ENCODE measurements at regions not wholly inside any gene's neighbourhood (a gene's known extent, or its start where the extent isn't known, plus 50 kb on each side); places are given as distances from the start of the nearest gene placed in this dataset.

DNA sequence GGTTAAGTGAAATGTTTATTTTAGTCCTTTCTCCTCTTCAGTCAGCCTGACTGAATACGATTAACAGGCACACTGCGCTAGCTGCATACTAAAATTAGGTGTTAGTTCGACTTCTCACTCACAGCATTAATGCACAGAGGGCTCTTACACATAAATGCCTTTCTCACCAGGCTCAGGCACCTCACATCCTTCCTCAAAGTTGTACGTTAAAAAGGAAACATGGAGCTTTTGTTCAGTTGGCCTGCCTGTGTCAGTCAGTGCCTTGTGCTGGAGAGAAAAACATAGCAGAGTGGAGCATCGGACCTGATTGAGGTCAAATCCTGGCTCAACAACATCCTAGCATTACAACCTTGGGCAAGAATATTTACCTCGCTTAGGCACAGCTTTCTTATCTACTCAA is 236.0 kb upstream of the ZNF462 start:
- Histone ChIP-seq H3K9ac (ENCODE audit: low read length) (no peak overlapping the region), H3K4me3 (ENCODE audit: low read length) (no peak overlapping the region), H3K9me3 (ENCODE audit: low read length) (no peaks in the 10 kb centered on the region), H3K9me2 (ENCODE audit: insufficient read depth, low read length) (no peaks in the 10 kb centered on the region), H3K27ac (ENCODE audit: low read length) (no peak overlapping the region), H2AFZ (ENCODE audit: low read depth, low read length) (no peak overlapping the region), H3K79me2 (replicated peaks; ENCODE audit: insufficient read depth, low read length) (no peaks in the 10 kb centered on the region), H3K36me3 (ENCODE audit: insufficient read depth, low read length) (no peaks in the 10 kb centered on the region), H3K4me2 (ENCODE audit: low read length) (no peak overlapping the region), H4K20me1 (ENCODE audit: insufficient read depth) (no peaks in the 10 kb centered on the region), H3F3A (ENCODE audit: insufficient read depth, low read length, poor library complexity, severe bottlenecking) (no peaks in the 10 kb centered on the region), H3K27me3 (ENCODE audit: insufficient read depth, low read depth, low read length) (no peaks in the 10 kb centered on the region)
- TF ChIP-seq, protein P1, sequence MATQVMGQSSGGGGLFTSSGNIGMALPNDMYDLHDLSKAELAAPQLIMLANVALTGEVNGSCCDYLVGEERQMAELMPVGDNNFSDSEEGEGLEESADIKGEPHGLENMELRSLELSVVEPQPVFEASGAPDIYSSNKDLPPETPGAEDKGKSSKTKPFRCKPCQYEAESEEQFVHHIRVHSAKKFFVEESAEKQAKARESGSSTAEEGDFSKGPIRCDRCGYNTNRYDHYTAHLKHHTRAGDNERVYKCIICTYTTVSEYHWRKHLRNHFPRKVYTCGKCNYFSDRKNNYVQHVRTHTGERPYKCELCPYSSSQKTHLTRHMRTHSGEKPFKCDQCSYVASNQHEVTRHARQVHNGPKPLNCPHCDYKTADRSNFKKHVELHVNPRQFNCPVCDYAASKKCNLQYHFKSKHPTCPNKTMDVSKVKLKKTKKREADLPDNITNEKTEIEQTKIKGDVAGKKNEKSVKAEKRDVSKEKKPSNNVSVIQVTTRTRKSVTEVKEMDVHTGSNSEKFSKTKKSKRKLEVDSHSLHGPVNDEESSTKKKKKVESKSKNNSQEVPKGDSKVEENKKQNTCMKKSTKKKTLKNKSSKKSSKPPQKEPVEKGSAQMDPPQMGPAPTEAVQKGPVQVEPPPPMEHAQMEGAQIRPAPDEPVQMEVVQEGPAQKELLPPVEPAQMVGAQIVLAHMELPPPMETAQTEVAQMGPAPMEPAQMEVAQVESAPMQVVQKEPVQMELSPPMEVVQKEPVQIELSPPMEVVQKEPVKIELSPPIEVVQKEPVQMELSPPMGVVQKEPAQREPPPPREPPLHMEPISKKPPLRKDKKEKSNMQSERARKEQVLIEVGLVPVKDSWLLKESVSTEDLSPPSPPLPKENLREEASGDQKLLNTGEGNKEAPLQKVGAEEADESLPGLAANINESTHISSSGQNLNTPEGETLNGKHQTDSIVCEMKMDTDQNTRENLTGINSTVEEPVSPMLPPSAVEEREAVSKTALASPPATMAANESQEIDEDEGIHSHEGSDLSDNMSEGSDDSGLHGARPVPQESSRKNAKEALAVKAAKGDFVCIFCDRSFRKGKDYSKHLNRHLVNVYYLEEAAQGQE (IDR thresholded peaks at IDR 0.05; ENCODE audit: borderline replicate concordance), result no peak
- TF ChIP-seq TAF1 (IDR thresholded peaks at IDR 0.05; ENCODE audit: low read depth) (no peak), MXI1 (conservative IDR thresholded peaks at IDR 0.05; ENCODE audit: poor library complexity, severe bottlenecking) (no peak), EZH2 (IDR thresholded peaks at IDR 0.05; ENCODE audit: borderline replicate concordance, insufficient read depth, low read length, poor library complexity, severe bottlenecking) (no peak), SMC3 (conservative IDR thresholded peaks at IDR 0.05; ENCODE audit: poor library complexity) (no peak), RAD21 (conservative IDR thresholded peaks at IDR 0.05) (no peak)

DNA sequence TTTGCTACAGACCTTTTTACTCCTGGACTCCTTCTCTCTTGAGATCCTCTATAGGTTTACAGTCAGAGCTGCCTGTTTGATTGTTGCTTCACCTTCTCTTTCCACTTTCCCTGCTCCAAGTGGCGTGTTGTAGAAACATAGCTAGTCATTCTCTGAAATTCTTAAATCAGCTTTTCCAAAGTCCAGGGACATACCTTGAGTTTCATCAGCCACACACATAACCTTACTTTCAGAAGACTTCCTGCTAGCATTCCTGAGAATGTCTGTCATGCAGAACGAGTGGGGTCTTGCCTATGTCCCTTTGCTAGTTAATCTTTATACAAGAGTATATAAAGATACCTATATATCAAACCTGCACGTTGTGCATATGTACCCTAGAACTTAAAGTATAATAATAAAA is 230.3 kb upstream of the ZNF462 start:
- Histone ChIP-seq H3K4me2 (ENCODE audit: low read length) (no peak overlapping the region), H4K20me1 (ENCODE audit: insufficient read depth) (no peaks in the 10 kb centered on the region), H3K4me3 (ENCODE audit: low read length) (no peak overlapping the region), H3K9me2 (ENCODE audit: insufficient read depth, low read length) (no peaks in the 10 kb centered on the region), H3K79me2 (replicated peaks; ENCODE audit: insufficient read depth, low read length) (no peaks in the 10 kb centered on the region), H3K36me3 (ENCODE audit: insufficient read depth, low read length) (no peaks in the 10 kb centered on the region), H2AFZ (ENCODE audit: low read depth, low read length) (no peak overlapping the region), H3K27ac (ENCODE audit: low read length) (no peak overlapping the region), H3F3A (ENCODE audit: insufficient read depth, low read length, poor library complexity, severe bottlenecking) (no peaks in the 10 kb centered on the region), H3K9ac (ENCODE audit: low read length) (no peak overlapping the region), H3K9me3 (ENCODE audit: low read length) (no peaks in the 10 kb centered on the region), H3K27me3 (ENCODE audit: insufficient read depth, low read depth, low read length) (no peaks in the 10 kb centered on the region)
- no peak for TF ChIP-seq SMC3 (conservative IDR thresholded peaks at IDR 0.05; ENCODE audit: poor library complexity)
- no peak for TF ChIP-seq EZH2 (IDR thresholded peaks at IDR 0.05; ENCODE audit: borderline replicate concordance, insufficient read depth, low read length, poor library complexity, severe bottlenecking)

DNA sequence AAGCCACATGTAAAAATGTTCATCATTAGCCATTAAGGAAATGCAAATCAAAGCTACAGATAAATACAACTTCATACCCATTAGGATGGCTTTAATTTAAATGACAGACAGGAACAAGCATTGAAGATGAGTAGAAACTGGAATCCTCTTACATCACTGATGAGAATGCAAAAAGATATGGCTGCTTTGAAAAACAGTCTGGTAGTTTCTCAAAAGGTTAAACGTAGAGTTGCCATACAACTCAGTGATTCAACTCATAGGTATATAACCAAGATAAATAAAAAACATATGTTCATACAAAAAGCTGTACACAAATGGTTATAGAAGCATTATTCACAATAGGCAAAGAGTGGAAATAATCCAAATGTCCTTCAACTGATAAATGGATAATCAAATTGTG is 228.8 kb upstream of the ZNF462 start:
- H3K4me3 ChIP-seq (ENCODE audit: low read length), result no peak overlapping the region
- no peak overlapping the region for H3K4me2 ChIP-seq (ENCODE audit: low read length)
- no peaks in the 10 kb centered on the region for H3K36me3 ChIP-seq (ENCODE audit: insufficient read depth, low read length)
- no peaks in the 10 kb centered on the region for H3K9me2 ChIP-seq (ENCODE audit: insufficient read depth, low read length)
- H3F3A ChIP-seq (ENCODE audit: insufficient read depth, low read length, poor library complexity, severe bottlenecking), result no peaks in the 10 kb centered on the region
- H3K9ac ChIP-seq (ENCODE audit: low read length), result no peak overlapping the region
- no peaks in the 10 kb centered on the region for H3K27me3 ChIP-seq (ENCODE audit: insufficient read depth, low read depth, low read length)
- no peak overlapping the region for H2AFZ ChIP-seq (ENCODE audit: low read depth, low read length)
- no peaks in the 10 kb centered on the region for H3K79me2 ChIP-seq (replicated peaks; ENCODE audit: insufficient read depth, low read length)
- no peaks in the 10 kb centered on the region for H4K20me1 ChIP-seq (ENCODE audit: insufficient read depth)
- H3K27ac ChIP-seq (ENCODE audit: low read length), result no peak overlapping the region
- TF ChIP-seq MXI1 (conservative IDR thresholded peaks at IDR 0.05; ENCODE audit: poor library complexity, severe bottlenecking) (no peak), TAF1 (IDR thresholded peaks at IDR 0.05; ENCODE audit: low read depth) (no peak), SMC3 (conservative IDR thresholded peaks at IDR 0.05; ENCODE audit: poor library complexity) (no peak), EP300 (conservative IDR thresholded peaks at IDR 0.05; ENCODE audit: poor library complexity, severe bottlenecking) (no peak), EZH2 (IDR thresholded peaks at IDR 0.05; ENCODE audit: borderline replicate concordance, insufficient read depth, low read length, poor library complexity, severe bottlenecking) (no peak), RAD21 (conservative IDR thresholded peaks at IDR 0.05) (no peak)
- TF ChIP-seq, protein P1 (IDR thresholded peaks at IDR 0.05; ENCODE audit: borderline replicate concordance), result no peak
- H3K9me3 ChIP-seq (ENCODE audit: low read length), result no peaks in the 10 kb centered on the region

All from neural cell (in vitro differentiated cells).